HFF-Myc (cell line): ENCODE measurements at regions not wholly inside any gene's neighbourhood (a gene's known extent, or its start where the extent isn't known, plus 50 kb on each side); places are given as distances from the start of the nearest gene placed in this dataset.

Experiments
- DNase-seq: peaks from one replicate; pipeline ENCODE4 v3.0.0-alpha.2; 2011; ENCODE audit warnings: low read depth; ENCODE audit errors: extremely low read depth
- H3K4me3 ChIP-seq: replicated peaks from 2 replicates; pipeline ENCODE4 v1.5.1; 2011; ENCODE audit warnings: low read depth, mild to moderate bottlenecking, control low read depth, low read length
- TF ChIP-seq, protein P1 (sequence below): IDR thresholded peaks from 2 replicates; pipeline ENCODE4 v1.5.1; 2012; ENCODE audit warnings: mild to moderate bottlenecking, low read depth, low read length, control low read depth; ENCODE audit errors: missing control alignments

DNA sequence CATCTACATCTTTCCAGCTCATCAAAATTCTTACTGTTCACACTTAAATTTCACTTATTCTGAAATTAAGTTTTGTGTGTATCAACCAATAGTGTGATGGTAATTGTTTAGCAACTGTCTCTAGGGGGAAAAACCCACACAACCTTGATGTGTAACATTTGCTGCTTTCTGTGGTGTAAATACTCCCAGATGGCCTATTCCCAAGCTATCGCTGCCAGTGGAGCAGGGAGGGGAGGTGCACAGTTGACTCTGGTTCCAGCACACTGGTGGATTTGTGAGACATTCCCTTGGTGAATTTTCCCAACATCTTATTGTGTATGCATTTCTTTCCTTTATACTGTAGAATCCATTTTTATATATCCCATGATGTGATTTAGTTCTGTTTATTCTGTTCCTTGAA, 275.9 kb upstream of the SHH start:
- no peak overlapping the region for H3K4me3 ChIP-seq
- TF ChIP-seq, protein P1, sequence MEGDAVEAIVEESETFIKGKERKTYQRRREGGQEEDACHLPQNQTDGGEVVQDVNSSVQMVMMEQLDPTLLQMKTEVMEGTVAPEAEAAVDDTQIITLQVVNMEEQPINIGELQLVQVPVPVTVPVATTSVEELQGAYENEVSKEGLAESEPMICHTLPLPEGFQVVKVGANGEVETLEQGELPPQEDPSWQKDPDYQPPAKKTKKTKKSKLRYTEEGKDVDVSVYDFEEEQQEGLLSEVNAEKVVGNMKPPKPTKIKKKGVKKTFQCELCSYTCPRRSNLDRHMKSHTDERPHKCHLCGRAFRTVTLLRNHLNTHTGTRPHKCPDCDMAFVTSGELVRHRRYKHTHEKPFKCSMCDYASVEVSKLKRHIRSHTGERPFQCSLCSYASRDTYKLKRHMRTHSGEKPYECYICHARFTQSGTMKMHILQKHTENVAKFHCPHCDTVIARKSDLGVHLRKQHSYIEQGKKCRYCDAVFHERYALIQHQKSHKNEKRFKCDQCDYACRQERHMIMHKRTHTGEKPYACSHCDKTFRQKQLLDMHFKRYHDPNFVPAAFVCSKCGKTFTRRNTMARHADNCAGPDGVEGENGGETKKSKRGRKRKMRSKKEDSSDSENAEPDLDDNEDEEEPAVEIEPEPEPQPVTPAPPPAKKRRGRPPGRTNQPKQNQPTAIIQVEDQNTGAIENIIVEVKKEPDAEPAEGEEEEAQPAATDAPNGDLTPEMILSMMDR, result no peak
- no peak for DNase-seq

DNA sequence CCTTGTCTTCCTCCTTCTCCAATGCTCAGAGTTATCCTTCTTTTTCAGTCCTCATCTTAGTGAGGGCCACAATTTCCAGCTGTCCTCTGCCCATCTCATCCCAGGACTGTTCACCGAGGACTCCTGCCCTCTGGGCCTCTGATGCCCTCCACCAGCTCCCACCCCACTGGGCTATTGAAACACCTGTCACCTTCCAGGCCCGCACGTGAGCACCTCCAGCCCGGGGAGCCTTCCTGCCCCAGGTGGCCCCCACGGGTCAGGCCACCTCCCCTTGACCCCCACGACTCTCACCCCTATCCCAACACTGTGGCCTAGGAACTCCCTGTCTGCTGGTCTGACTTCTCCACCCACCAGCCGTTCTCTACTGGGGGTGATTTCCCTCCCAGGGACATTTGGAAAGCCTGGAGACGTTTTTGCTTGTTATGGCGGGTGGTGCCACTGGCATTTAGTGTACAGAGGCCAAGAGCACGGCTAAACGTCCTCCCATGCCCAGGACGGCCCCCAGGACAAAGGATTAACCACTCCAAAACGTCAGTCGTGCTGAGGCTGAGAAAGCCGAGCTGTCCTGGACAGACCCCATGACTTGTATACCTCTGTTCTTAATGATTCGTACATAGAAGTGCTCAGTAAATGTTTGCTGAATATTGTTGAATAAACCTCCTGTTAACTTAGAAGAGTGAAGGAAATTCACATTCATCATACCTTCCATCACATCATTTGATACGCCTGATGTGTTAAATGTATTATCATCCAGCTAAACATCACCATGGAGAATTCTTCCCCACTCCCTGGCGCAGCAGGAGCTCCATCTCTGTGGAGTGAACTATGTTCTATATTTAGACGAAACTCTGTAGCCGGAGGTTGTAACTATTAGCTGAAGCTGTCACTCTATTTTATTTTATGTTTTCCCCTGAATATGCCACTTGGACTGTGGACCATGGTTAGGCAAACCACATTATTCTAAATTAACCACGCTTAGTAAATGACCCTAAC, 270.1 kb upstream of the SHH start:
- DNase-seq, result no peak
- TF ChIP-seq, protein P1, result no peak
- no peak overlapping the region for H3K4me3 ChIP-seq

GRCh38 chr7:156080596-156080995, 268.3 kb upstream of the SHH start:
- TF ChIP-seq, protein P1, result no peak
- no peak for DNase-seq
- no peak overlapping the region for H3K4me3 ChIP-seq

DNA sequence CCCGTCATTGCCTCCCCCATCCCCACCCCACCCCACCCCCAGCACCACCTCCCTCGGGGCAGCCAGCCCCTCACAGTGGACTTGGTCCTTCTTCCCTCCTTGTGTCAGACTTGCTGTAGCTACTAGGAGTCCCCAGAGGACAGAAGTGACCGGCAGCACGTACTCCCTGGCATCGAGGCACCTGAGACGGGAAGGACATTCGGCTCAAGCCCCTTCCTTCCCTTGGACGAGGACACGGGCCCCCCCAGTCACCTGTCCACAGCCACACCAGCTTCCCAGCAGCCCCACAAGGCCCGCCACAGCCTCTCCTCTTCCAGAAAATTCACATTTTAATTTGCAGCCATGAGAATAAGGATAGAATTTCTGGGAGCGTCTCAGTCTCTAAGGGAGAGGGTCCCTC, 267.8 kb upstream of the SHH start:
- TF ChIP-seq, protein P1, result no peak
- H3K4me3 ChIP-seq, result no peak overlapping the region
- DNase-seq, result no peak

- DNase-seq, result no peak
These were observed 266.9 kb upstream of the SHH start for GRCh38 chr7:156079156-156079555.

GRCh38 chr7:156074982-156075615, 262.8 kb upstream of the SHH start:
- DNase-seq, result no peak
- H3K4me3 ChIP-seq, result no peak overlapping the region
- TF ChIP-seq, protein P1, result no peak

More at GRCh38 chr7:156079156-156079555, 266.9 kb upstream of the SHH start:
- TF ChIP-seq, protein P1, result no peak
- H3K4me3 ChIP-seq, result no peak overlapping the region
